ENCODE measurements at regions not wholly inside any gene's neighbourhood (a gene's known extent, or its start where the extent isn't known, plus 50 kb on each side); places are given as distances from the start of the nearest gene placed in this dataset.
A peak's percentile ranks its signal among the peaks of the same experiment; 100 is the strongest.
"Not testable (repeated sequence)": the region's sequence is repeated elsewhere in the genome, so short reads cannot be mapped to it uniquely, and the experiment has no call there.

DNA sequence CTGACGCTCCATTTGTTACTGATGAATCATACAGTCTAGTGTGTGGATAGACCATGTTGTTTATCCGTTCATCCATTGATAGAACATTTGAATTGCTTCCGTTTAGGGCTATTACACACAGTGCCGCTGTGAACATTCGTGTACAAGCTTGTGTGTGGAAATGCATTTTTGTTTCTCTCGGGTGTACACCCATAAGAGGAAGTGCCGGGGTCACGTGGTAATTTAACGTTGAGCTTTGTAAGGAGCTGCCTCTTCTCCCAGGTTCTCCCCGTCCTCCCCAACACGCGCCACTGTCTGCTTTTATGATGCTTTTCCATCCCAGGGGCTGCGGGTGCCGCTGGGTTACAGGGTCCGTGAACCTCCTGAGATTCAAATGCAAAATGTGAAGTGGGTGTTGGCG lies 142.3 kb downstream of the IGLL1 start (continued):
- TF ChIP-seq, protein P1, sequence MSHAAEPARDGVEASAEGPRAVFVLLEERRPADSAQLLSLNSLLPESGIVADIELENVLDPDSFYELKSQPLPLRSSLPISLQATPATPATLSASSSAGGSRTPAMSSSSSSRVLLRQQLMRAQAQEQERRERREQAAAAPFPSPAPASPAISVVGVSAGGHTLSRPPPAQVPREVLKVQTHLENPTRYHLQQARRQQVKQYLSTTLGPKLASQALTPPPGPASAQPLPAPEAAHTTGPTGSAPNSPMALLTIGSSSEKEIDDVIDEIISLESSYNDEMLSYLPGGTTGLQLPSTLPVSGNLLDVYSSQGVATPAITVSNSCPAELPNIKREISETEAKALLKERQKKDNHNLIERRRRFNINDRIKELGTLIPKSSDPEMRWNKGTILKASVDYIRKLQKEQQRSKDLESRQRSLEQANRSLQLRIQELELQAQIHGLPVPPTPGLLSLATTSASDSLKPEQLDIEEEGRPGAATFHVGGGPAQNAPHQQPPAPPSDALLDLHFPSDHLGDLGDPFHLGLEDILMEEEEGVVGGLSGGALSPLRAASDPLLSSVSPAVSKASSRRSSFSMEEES (CRISPR knock-in tag; IDR thresholded peaks at IDR 0.05), result peak; percentile 53
- TF ChIP-seq TOE1 (IDR thresholded peaks at IDR 0.05; ENCODE audit: borderline replicate concordance), result peak; percentile 38; the same call in 1 of the 2 replicates
- no peak for TF ChIP-seq TOE1 (CRISPR knock-in tag; IDR thresholded peaks at IDR 0.05; ENCODE audit: borderline replicate concordance, low read depth)

DNA sequence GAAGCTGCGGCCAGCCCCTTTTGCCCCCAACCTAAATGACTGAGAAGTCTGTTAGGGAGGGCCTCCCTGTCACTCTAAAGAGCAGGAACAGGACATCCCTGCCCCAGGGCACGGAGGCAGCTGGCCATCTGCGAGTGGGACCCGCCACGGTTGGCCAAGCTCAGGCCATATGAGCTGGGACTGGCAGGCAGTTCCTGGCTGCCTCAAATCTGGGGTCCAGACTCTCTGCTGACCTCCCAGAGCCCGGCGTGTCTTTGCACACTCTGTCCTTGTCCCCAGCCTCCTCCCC lies 143.0 kb downstream of the IGLL1 start:
- H2AFZ ChIP-seq (ENCODE audit: low read depth, low read length); DNase-seq (ENCODE audit: extremely low read depth in 1 of 4, low spot score in 3 of 4); H3K27ac ChIP-seq (ENCODE audit: extremely low read depth, low read depth, low read length); in situ Hi-C loops (cut with MboI); H3K4me2 ChIP-seq (ENCODE audit: insufficient read depth, low read length); H3K9me1 ChIP-seq (ENCODE audit: control insufficient read depth, insufficient read depth, low read length); intact Hi-C loops (cut with micrococcal nuclease); H3K4me3 ChIP-seq; H3K27me3 ChIP-seq (ENCODE audit: control insufficient read depth in 2 of 2, insufficient read depth in 2 of 2, low read length in 2 of 2); H4K20me1 ChIP-seq (replicated peaks; ENCODE audit: control insufficient read depth, insufficient read depth, low read length); H3K9ac ChIP-seq (ENCODE audit: insufficient read depth in 1 of 2, low read depth in 2 of 2, low read length in 2 of 2); H3K9me3 ChIP-seq (replicated peaks; ENCODE audit: control insufficient read depth, insufficient read depth, low read depth, low read length); FAIRE-seq; POLR2A ChIA-PET; ATAC-seq; CTCF ChIA-PET (ENCODE audit: low intra/inter-chr PET ratio); H3K36me3 ChIP-seq (ENCODE audit: control insufficient read depth, insufficient read depth, low read length); H3K79me2 ChIP-seq (ENCODE audit: control insufficient read depth, insufficient read depth, low read length); BruUV-seq (replicated peaks): not testable (repeated sequence)
- H3K4me1 ChIP-seq (replicated peaks in 1 of 2; ENCODE audit: control insufficient read depth in 2 of 2, insufficient read depth in 2 of 2, low read length in 2 of 2), result peaks cover 0 to 16% of the 10 kb centered on the region in 2 experiments; a peak in 2 of 5 replicates
- 72% methylated on average over 4 of the region's 7 CpGs for WGBS (ENCODE audit: insufficient coverage, low coverage, missing lambda C conversion rate)

DNA sequence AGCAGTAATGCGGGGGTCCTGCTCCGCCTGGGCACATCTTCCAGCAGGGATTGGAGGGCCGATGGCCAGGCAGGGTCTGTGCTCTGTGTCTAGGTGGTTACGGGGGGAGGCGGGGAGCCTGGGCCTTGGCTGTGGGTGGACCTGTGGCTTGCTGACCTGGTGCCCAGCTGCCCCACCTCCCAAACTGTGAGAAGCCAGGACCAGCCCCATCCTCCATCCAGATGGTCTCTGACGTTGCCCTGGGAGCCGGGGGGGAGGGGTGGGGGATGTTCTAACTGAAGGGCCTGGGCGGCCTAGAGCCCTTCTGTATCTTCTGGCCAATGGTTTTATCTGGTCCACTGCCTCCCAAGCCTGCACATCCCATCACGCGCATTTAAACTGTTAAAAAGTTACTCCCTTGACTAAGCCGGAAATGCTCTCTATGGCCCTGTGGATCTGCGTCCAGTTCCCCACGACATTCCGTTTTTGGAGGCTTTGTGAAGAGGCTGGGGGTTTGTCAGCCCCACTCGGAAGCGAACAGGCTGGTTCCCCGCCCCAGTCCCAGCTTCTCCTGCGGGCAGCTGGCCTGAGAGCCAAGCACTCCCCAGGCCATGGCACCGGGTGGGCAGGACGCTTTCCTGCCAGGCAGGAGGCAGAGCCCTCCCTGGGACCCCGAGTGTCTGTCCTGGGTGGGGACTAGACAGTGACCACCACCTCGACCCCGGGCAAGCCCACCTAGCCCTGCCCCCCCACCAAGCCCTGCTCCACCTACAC lies 143.6 kb downstream of the IGLL1 start:
- 38% methylated on average over 7 of the region's 23 CpGs for WGBS (ENCODE audit: insufficient coverage, low coverage, missing lambda C conversion rate)
- in situ Hi-C loops (cut with MboI); intact Hi-C loops (cut with micrococcal nuclease); H3K9me3 ChIP-seq (replicated peaks; ENCODE audit: control insufficient read depth, insufficient read depth, low read depth, low read length); FAIRE-seq; H3K36me3 ChIP-seq (ENCODE audit: control insufficient read depth, insufficient read depth, low read length); ATAC-seq; POLR2A ChIA-PET; H3K9ac ChIP-seq (ENCODE audit: insufficient read depth in 1 of 2, low read depth in 2 of 2, low read length in 2 of 2); DNase-seq (ENCODE audit: extremely low read depth in 1 of 4, low spot score in 3 of 4); H3K4me2 ChIP-seq (ENCODE audit: insufficient read depth, low read length); H3K9me1 ChIP-seq (ENCODE audit: control insufficient read depth, insufficient read depth, low read length); H4K20me1 ChIP-seq (replicated peaks; ENCODE audit: control insufficient read depth, insufficient read depth, low read length); BruUV-seq (replicated peaks); CTCF ChIA-PET (ENCODE audit: low intra/inter-chr PET ratio); H3K4me3 ChIP-seq; H3K27me3 ChIP-seq (ENCODE audit: control insufficient read depth in 2 of 2, insufficient read depth in 2 of 2, low read length in 2 of 2); H2AFZ ChIP-seq (ENCODE audit: low read depth, low read length); H3K27ac ChIP-seq (ENCODE audit: extremely low read depth, low read depth, low read length); H3K79me2 ChIP-seq (ENCODE audit: control insufficient read depth, insufficient read depth, low read length): not testable (repeated sequence)
- H3K4me1 ChIP-seq (replicated peaks in 1 of 2; ENCODE audit: control insufficient read depth in 2 of 2, insufficient read depth in 2 of 2, low read length in 2 of 2), result peaks cover 3 to 20% of the 10 kb centered on the region in 2 experiments; a peak in 3 of 5 replicates

DNA sequence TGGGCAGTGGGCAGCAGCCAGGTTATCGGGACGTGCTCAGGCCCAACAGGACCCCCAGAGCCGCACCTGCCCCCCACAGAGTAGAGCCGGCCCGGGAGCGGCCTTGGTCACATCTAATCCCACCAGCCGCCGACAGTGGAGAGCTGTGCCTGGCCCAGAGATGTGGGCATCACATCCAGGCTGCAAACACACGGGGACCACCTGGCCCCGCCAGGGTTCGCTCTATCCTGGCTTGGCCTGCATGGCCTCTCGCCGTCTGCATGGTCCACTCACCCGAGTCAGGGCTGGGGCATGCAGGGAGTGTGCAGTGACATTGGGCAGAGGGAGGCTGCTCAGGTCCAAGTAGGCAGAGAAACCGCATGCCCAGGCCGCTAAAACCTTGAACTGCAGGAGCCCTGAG lies 144.9 kb downstream of the IGLL1 start:
- intact Hi-C loops (cut with micrococcal nuclease); POLR2A ChIA-PET; H3K4me3 ChIP-seq; H3K27me3 ChIP-seq (ENCODE audit: control insufficient read depth in 2 of 2, insufficient read depth in 2 of 2, low read length in 2 of 2); H3K9me3 ChIP-seq (replicated peaks; ENCODE audit: control insufficient read depth, insufficient read depth, low read depth, low read length); in situ Hi-C loops (cut with MboI); H3K9me1 ChIP-seq (ENCODE audit: control insufficient read depth, insufficient read depth, low read length); H4K20me1 ChIP-seq (replicated peaks; ENCODE audit: control insufficient read depth, insufficient read depth, low read length); H3K9ac ChIP-seq (ENCODE audit: insufficient read depth in 1 of 2, low read depth in 2 of 2, low read length in 2 of 2); H3K36me3 ChIP-seq (ENCODE audit: control insufficient read depth, insufficient read depth, low read length); FAIRE-seq; H3K27ac ChIP-seq (ENCODE audit: extremely low read depth, low read depth, low read length); BruUV-seq (replicated peaks); ATAC-seq; DNase-seq (ENCODE audit: extremely low read depth in 1 of 4, low spot score in 3 of 4); H3K79me2 ChIP-seq (ENCODE audit: control insufficient read depth, insufficient read depth, low read length); CTCF ChIA-PET (ENCODE audit: low intra/inter-chr PET ratio); H3K4me2 ChIP-seq (ENCODE audit: insufficient read depth, low read length); H2AFZ ChIP-seq (ENCODE audit: low read depth, low read length): not testable (repeated sequence)
- peaks cover 10 to 25% of the 10 kb centered on the region in 2 experiments; a peak in 3 of 5 replicates for H3K4me1 ChIP-seq (replicated peaks in 1 of 2; ENCODE audit: control insufficient read depth in 2 of 2, insufficient read depth in 2 of 2, low read length in 2 of 2)
- WGBS (ENCODE audit: insufficient coverage, low coverage, missing lambda C conversion rate), result 64% methylated on average over 8 of the region's 16 CpGs

Measured in K562 (cell line).